ENCODE measurements at regions not wholly inside any gene's neighbourhood (a gene's known extent, or its start where the extent isn't known, plus 50 kb on each side); places are given as distances from the start of the nearest gene placed in this dataset.

DNA sequence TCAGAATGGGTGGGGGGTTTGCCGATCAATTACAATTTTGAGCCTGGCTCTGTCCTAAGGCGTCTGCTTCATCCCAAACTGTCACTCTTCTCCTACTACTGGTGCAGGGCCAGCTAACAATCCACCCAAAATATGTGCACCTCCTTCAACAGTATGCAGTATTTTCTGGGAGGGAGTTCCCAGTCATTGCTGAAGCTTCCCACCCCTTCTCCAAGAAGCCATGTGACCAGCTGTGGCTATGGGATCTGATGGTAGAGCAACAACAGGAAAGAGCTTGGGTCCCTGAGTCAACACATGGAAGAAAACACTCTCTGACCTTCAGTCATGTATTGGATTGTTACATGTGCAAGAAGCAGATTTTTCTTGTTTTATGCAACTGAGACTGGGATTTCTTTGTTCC is 185.7 kb upstream of the GHITM start:
- H3K27me3 ChIP-seq (ENCODE audit: insufficient read depth, low read length, poor library complexity, severe bottlenecking), result no peaks in the 10 kb centered on the region
- H3K9me3 ChIP-seq (ENCODE audit: insufficient read depth, low read depth, low read length), result no peaks in the 10 kb centered on the region
- no peaks in the 10 kb centered on the region for H3K4me1 ChIP-seq (ENCODE audit: insufficient read depth, low read length, poor library complexity, severe bottlenecking)
- no peak overlapping the region for H3K9ac ChIP-seq (ENCODE audit: low read depth, low read length, poor library complexity, severe bottlenecking)
- no peaks in the 10 kb centered on the region for H3K79me2 ChIP-seq (ENCODE audit: insufficient read depth, low read length)
- H3F3A ChIP-seq (ENCODE audit: low read depth), result no peaks in the 10 kb centered on the region
- H2AFZ ChIP-seq (ENCODE audit: low read length), result no peak overlapping the region
- no peaks in the 10 kb centered on the region for H3K9me2 ChIP-seq (replicated peaks; ENCODE audit: low read depth, low read length)
- H3K4me3 ChIP-seq (ENCODE audit: low read length, poor library complexity, severe bottlenecking), result no peak overlapping the region
- no peak overlapping the region for H3K4me2 ChIP-seq (ENCODE audit: low read depth, low read length, poor library complexity, severe bottlenecking)
- no peaks in the 10 kb centered on the region for H4K20me1 ChIP-seq (ENCODE audit: insufficient read depth, low read length, poor library complexity, severe bottlenecking)
- H3K36me3 ChIP-seq (ENCODE audit: insufficient read depth, low read length), result no peaks in the 10 kb centered on the region
- TF ChIP-seq, protein P1, sequence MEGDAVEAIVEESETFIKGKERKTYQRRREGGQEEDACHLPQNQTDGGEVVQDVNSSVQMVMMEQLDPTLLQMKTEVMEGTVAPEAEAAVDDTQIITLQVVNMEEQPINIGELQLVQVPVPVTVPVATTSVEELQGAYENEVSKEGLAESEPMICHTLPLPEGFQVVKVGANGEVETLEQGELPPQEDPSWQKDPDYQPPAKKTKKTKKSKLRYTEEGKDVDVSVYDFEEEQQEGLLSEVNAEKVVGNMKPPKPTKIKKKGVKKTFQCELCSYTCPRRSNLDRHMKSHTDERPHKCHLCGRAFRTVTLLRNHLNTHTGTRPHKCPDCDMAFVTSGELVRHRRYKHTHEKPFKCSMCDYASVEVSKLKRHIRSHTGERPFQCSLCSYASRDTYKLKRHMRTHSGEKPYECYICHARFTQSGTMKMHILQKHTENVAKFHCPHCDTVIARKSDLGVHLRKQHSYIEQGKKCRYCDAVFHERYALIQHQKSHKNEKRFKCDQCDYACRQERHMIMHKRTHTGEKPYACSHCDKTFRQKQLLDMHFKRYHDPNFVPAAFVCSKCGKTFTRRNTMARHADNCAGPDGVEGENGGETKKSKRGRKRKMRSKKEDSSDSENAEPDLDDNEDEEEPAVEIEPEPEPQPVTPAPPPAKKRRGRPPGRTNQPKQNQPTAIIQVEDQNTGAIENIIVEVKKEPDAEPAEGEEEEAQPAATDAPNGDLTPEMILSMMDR (conservative IDR thresholded peaks at IDR 0.05; ENCODE audit: low read length), result no peak
- TF ChIP-seq EZH2phosphoT487 (IDR thresholded peaks at IDR 0.05; ENCODE audit: borderline replicate concordance), result no peak

DNA sequence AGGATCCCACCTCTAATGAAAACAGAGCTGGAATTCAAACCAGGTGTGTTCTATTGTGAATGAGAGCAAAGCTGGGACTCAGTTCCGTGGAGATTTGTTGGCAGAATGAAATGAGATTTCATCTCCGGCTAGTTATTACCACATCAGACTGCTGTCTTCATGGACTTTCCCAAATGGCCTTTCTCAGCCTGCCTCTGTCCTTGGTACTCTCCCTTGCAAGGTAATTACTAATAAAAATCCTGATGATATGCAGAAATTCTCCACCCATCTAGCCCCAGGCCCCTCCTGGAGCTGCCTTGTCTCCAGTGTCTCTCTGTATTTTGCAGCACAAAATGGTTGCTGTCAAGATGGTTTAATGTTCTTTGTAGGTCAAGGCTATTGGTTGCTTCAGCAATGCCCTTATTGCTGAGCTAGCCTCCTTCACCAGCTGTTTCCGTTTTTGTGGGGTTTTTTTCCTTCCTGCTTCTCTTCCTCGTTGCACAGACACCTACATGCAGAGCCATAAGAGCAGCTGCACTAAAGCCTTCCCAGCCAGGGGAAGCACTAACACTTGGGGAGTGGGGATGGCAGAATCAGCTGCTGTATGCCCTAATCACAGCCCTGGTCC is 185.0 kb upstream of the GHITM start:
- H3K4me1 ChIP-seq (ENCODE audit: insufficient read depth, low read length, poor library complexity, severe bottlenecking), result no peaks in the 10 kb centered on the region
- H2AFZ ChIP-seq (ENCODE audit: low read length), result no peak overlapping the region
- no peaks in the 10 kb centered on the region for H3K27me3 ChIP-seq (ENCODE audit: insufficient read depth, low read length, poor library complexity, severe bottlenecking)
- H3K9ac ChIP-seq (ENCODE audit: low read depth, low read length, poor library complexity, severe bottlenecking), result no peak overlapping the region
- H3K4me3 ChIP-seq (ENCODE audit: low read length, poor library complexity, severe bottlenecking), result no peak overlapping the region
- H4K20me1 ChIP-seq (ENCODE audit: insufficient read depth, low read length, poor library complexity, severe bottlenecking), result no peaks in the 10 kb centered on the region
- peak overlapping the region; percentile 34 for H3K4me2 ChIP-seq (ENCODE audit: low read depth, low read length, poor library complexity, severe bottlenecking)
- H3K9me2 ChIP-seq (replicated peaks; ENCODE audit: low read depth, low read length), result no peaks in the 10 kb centered on the region
- no peaks in the 10 kb centered on the region for H3F3A ChIP-seq (ENCODE audit: low read depth)
- H3K36me3 ChIP-seq (ENCODE audit: insufficient read depth, low read length), result no peaks in the 10 kb centered on the region
- H3K9me3 ChIP-seq (ENCODE audit: insufficient read depth, low read depth, low read length), result no peaks in the 10 kb centered on the region
- TF ChIP-seq, protein P1 (conservative IDR thresholded peaks at IDR 0.05; ENCODE audit: low read length), result no peak
- TF ChIP-seq EZH2phosphoT487 (IDR thresholded peaks at IDR 0.05; ENCODE audit: borderline replicate concordance), result no peak
- no peaks in the 10 kb centered on the region for H3K79me2 ChIP-seq (ENCODE audit: insufficient read depth, low read length)

DNA sequence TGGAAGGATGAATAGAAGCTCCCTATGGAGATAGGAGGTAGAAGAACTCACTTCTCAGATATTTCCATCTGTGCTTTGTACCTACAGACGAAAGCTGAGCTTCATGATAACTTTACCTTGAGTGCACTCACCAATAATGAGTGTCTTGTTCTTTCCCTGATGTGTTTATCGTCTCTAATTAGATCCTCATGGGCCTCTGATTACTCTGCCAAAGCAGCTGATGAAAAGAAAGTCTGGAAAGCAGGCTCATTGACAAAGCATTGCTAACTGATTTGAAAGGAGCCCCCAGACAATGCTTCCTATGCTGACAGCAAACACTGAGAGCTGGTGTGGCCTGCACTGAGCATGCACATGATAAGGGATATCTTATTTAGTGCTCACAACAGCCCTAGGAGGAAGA is 183.9 kb upstream of the GHITM start:
- Histone ChIP-seq H3K4me1 (ENCODE audit: insufficient read depth, low read length, poor library complexity, severe bottlenecking) (no peaks in the 10 kb centered on the region), H3K4me2 (ENCODE audit: low read depth, low read length, poor library complexity, severe bottlenecking) (no peak overlapping the region), H3K9me2 (replicated peaks; ENCODE audit: low read depth, low read length) (no peaks in the 10 kb centered on the region), H3K36me3 (ENCODE audit: insufficient read depth, low read length) (no peaks in the 10 kb centered on the region), H3K9ac (ENCODE audit: low read depth, low read length, poor library complexity, severe bottlenecking) (no peak overlapping the region), H3K4me3 (ENCODE audit: low read length, poor library complexity, severe bottlenecking) (no peak overlapping the region), H3F3A (ENCODE audit: low read depth) (no peaks in the 10 kb centered on the region), H4K20me1 (ENCODE audit: insufficient read depth, low read length, poor library complexity, severe bottlenecking) (no peaks in the 10 kb centered on the region), H3K27me3 (ENCODE audit: insufficient read depth, low read length, poor library complexity, severe bottlenecking) (no peaks in the 10 kb centered on the region), H3K9me3 (ENCODE audit: insufficient read depth, low read depth, low read length) (no peaks in the 10 kb centered on the region), H2AFZ (ENCODE audit: low read length) (no peak overlapping the region), H3K79me2 (ENCODE audit: insufficient read depth, low read length) (no peaks in the 10 kb centered on the region)
- TF ChIP-seq, protein P1 (conservative IDR thresholded peaks at IDR 0.05; ENCODE audit: low read length), result no peak
- no peak for TF ChIP-seq EZH2phosphoT487 (IDR thresholded peaks at IDR 0.05; ENCODE audit: borderline replicate concordance)

Data from Loucy (cell line).